ENCODE measurements at regions not wholly inside any gene's neighbourhood (a gene's known extent, or its start where the extent isn't known, plus 50 kb on each side); places are given as distances from the start of the nearest gene placed in this dataset.

DNA sequence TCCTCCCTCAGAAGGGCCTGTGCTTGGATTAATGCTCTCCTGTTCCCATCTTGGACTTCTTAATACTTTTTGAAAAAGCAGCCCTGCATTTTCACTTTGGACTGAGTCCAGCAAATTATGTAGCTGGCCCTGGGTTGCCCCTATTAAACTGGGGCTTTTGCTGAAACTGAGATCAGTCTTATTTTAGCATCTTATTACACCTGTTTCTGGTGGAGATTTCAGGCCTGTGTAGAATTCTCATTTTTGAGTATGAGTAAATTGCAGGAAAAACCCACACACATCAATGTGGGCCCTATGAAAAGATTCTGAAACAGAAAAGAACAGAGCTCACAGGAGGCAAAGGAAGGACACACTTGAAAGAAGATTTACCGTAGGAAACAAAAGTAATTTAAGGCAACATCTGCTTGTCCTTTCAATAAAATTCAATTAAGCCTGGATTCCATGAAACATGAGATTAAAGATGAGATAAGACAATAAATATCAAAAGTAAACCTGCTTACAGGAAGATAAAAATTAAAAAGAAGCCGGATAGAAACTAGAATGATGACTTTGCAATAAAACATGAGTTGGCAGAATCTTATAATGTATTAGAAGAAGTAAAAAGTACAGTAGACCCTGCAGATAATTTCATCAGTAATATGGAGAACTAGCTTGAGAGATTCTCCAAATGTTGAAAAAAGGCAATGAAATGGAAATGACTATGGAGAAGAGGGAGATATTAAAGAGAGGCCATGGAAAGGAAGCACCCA is 90.7 kb upstream of the GCFC2 start:
- DNase-seq (ENCODE audit: low spot score), result no peak

DNA sequence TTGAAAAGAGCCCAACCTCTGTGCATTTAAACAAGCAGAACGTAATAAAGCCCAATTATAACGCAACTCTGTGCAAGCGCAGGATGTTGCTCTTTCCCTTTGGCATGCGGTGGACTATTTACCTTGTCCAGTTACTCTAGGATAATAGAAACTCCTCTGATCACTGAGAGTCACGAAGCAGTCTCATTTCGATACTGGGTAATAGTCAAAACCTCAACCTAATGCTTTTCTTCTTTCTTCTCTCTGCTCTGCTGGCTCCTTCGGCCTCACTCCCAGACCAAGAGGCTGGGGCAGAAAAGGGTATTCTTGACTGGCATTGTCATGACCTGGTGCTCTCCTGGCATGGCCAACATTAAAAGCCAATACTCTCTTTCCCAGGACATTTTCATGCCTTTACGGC is 89.7 kb upstream of the GCFC2 start:
- no peak for DNase-seq (ENCODE audit: low spot score)

DNA sequence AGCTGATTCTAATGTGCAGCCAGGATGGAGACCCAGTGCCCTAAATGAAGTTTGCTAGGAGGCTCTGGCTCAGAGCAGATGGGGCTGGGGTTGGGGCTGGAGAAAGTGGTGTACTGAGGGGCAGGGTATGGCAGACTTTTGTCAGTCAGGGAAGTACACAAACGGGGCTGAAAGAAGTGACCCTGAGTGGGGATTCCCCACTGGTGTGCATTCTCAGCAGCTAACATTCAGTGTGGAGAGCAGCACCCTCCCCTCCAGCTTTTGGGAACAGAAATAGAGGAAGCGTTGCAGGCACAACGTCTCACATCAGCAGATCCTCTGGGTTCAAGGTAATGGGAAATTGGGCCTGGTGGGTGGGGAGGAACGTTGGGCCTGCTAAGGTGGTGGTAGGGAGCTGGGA is 89.1 kb upstream of the GCFC2 start:
- no peak for DNase-seq (ENCODE audit: low spot score)

DNA sequence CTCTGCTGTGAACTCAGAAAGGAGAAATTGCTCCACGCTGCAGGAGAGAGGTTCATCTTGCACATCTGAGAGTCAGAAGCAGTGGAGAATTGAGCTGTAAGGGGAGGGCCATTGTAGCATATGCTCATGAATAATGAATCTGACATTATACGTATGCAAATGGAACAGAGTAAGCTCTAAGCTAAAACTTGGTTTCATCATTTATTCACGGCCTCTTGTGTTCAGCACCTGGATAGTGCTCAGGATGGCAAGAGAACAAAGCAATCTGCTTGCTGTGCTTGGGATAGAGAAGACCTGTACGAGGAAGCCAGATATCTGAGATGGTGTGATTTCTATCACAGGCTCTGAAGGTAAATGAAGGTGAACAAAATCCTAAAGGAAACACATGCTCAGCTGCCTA is 87.9 kb upstream of the GCFC2 start:
- no peak for DNase-seq (ENCODE audit: low spot score)

DNA sequence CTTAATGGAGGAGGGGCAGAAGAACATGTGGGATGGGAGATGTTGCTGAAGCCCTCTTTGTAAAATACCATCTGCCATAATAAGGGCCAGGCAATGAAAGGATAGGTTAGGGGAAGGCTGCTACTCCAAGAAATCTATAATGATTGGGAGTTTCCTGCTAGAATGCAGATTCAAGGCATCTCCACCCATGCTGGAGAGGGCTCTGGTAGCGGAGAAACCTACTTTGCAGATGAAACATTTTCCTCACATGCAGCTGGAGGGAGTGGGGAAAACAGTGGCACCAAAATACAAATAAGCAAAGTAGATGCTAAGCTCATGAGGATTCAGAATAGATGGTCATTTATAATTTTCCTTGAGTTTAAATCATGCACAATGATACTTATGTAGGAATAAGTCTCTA is 82.3 kb upstream of the GCFC2 start:
- no peak for DNase-seq (ENCODE audit: low spot score)

DNA sequence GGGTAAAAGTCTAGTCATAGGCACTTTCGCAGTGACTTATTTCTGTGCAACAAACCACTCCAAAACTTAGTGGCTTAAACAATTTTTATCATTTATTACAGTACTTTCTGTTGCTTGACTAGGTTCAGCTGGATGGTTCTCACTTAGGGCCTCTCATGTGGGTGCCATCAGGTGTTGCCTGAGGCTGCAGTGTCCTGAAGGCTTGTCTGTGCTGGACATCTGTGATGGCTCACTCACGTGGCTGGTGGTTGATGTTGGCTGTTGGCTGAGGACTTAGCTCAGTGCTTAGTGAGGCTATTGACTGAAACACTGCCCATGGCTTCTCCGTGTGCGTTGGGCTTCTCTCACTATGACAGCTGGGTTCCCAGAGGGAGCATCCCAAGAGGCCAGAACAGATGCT is 81.4 kb upstream of the GCFC2 start:
- no peak for DNase-seq (ENCODE audit: low spot score)

DNA sequence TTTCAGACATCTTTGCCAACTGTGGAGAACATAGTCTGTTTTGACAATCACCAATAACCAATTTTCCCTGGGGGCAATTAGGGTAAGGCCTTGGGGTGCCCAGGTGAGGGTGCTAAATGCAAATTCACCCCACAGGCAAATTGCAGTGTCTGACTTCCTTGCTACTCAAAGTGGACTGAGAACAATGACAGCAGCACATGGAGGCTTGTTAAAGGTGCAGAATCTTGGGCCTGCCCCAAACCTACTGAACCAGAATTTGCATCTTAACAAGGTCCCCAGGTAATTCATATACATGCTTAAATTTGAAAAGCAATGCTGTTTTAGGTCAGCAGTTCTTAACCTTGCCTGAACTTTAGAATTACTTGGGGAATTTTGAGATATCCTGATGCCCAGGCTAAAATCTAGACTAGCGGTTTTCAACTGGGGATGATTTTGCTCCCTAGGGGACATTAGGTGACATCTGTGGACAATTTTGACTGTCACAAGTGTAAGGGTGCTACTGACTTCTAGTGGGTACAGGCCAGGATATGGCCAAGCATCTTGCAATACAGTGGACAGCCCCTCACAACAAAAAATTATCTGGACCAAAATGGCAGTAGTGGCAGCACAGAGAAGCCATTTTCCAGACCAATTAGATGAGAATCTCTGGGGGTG is 80.2 kb upstream of the GCFC2 start:
- no peak for DNase-seq (ENCODE audit: low spot score)

DNA sequence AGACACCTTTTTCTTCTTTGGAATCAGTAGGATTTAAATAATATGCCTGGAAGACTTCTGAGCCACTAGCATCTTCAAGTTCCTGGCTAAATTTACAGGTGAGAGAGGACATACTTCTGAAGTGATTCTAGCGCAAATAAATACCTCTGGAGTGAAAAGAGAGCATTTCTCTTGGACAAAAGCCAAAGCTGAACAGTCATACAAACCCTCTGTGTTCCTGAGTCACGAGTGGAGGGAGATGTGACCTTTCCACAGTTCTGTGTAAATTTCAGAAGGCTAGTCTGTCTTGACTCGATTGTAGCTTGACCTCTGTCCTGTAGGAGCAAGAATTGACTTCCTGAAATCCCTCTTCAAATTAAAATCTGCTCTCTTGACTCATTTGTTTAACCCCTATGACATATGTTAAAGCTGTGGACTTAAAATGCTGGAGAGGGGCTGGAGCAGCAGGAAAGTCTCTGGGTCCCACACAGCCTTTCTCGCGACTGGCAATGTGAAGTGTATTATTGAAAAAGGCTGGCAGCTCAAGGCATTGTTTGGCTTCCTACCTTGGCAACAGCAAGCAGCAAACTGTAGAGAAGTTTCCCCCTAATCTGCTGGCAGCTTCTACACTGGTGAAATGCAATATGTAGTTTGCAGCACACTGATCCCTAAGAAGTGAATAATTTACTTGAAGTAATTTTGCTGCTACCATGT is 79.6 kb upstream of the GCFC2 start:
- no peak for DNase-seq (ENCODE audit: low spot score)

DNA sequence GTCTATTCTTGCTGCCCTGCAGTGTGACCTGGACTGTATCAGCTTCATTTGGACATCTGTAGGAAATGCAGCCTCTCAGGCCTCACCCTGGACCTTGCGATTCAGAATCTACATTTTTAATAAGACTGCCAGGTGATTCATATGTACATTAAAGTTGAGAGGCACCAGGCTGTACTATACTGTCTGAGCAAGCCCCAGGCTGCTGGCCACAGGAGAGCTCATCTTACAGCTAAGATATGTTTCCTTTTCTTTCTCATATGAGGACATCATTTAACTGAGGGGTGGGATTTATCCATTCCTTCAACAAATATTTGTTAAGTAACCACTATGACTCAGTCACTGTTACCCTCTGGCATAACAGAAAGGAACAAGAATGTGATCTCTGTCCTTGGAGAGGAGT is 78.2 kb upstream of the GCFC2 start:
- no peak for DNase-seq (ENCODE audit: low spot score)

DNA sequence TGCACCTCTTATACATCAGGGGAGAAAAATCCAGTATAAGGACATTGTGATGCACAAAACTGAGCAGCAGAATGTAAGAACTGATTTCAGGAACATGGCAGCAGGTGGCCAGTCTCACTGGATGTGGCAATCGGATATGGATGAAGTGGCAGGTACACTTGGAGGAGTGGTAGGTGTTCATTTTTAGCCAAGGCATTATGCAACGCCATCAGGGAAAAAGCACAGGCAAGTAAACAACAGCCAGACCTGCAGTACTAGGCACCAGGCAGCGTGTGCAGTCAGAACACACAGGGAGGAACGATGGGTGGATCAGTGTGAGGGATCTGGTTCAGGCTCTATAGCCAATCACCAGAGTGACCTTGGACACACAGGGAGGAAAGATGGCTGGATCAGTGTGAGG is 77.4 kb upstream of the GCFC2 start:
- no peak for DNase-seq (ENCODE audit: low spot score)

DNA sequence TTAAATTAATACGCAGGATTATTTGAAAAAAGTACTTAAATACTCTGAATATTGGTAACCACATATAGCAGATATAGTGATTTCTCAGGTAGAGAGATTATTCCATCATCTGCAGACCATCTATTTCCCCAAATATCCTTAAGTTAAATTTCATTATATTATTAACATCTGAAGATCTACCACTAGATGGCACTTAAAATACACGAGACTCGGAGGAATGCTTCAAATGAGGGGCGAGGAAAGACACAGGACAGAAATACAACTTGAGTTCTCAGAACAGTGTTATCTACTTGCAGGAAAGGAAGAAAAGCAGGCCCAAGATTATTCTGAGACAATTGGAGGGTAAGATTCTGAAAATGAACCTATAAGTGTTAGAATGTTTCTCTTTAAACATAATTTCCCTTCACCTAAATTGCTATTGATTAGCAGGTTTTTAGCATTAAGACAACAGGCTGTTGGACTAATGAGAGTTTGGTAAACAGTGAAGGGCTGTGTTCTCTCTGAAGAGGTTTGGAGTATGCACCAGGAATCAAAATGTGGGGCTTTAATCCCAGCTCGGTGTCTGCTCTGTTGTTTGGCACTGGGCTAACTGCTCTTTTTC is 76.9 kb upstream of the GCFC2 start:
- DNase-seq (ENCODE audit: low spot score), result peak; percentile 20

DNA sequence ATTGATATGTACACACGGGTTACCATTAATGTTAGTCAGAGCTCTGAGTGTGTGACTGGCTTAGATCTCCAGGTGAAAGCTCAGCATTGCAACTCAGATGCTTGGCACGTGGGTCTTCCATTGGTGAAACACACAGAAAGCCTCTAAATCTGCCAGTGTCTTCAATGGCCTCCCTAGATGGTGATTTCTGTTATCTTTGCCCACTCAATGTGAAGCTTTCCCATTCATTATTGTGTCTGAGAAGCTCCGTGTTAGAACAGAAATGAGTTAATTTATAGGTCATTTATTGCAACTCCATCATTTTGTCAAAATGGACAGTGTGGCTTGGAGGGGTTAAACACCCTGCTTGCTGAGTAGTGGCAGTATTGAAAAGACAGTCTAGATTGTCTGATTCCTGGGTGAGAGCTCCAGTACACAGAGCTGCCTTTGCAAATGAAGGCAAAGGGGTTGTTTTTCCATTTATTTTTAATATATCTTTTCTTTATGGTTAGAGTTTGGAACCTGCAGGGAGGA is 64.7 kb upstream of the GCFC2 start:
- no peak for DNase-seq (ENCODE audit: low spot score)

DNA sequence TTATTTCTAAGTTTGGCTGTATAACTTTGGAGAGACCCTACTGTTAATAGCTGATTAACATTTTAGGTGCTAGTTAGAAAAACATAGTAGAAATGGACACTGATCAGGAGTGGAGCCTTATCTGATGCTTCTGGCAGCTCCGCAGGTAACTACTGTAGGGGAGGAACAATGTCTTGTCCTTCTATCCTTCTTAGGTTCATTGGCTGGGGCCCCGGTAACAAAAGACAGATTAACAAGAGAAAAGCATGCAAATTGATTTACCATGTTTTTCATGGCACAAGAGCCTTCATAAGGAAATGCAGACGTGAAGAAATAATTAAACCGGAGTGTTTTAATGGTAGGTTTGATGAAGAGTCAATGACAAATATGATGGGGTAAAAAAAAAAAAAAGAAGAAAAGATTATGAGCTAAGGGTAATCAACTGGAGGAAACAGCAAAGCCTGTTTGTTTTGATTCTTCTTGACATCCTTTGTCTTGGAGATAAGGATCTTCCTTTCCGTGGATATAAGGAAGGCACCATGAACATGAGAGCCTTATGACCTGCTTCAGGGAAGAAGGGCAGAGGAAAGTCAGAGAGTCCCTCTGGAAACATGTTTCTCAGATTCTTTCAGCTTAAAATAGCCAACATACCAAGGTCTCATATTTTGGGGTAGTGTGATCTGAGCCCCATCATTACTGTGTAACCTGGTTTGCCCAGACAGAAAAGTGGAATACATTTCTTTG is 62.4 kb upstream of the GCFC2 start:
- DNase-seq (ENCODE audit: low spot score), result no peak

DNA sequence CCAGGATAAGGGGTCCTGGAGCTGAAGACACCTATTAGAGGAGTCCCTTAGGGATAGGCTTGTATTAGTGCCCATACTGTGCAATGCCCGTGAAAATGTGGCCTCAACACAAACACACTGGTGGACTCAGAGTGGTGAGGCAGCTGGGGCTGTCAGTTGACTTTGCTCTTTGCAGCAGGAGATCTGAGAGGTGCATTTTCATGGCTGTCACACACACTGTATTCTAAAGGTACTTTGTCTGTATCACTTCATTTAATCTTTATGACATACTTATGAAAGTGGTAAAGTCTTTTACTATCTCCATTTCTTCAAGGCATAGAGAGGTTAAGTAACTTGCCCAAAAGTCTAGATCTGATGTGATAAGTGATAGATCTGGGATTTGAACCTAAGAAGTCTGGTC is 55.1 kb upstream of the GCFC2 start:
- DNase-seq (ENCODE audit: low spot score), result no peak

DNA sequence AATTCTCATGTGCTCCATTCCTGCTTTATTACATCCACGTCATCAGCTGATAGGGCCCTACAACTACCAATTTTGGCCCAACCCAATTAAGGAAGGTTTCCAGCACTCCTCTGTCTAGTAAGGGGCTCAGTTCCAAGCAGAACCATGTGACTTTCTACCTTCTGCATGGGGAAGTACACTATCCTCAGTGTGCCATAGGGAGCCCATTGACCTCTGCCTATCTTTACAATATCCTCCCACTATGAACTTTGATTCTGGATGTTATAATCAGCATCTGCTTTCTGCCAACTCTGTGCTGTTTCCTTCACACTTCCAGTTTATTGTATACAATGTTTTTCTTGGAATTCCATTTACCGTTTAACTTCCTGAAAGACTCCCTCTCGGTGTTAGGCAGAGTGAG is 53.9 kb upstream of the GCFC2 start:
- DNase-seq (ENCODE audit: low spot score), result no peak

Measured in AG08396 (cell line).